Lower lobe of right lung (tissue), 2 donors: ENCODE measurements at regions not wholly inside any gene's neighbourhood (a gene's known extent, or its start where the extent isn't known, plus 50 kb on each side); places are given as distances from the start of the nearest gene placed in this dataset.

Source experiments
- ATAC-seq, 2 donors: fragments of 200-7000 bp; cut with Tn5 transposase; one replicate each; pipeline ENCODE4 v1.9.1; 2020 to 2022; ENCODE audit warnings: mild to moderate bottlenecking in 2 of 2, moderate library complexity in 2 of 2
- DNase-seq: peaks from one replicate; pipeline ENCODE4 v3.0.0-alpha.2; 2020
- H3K27ac ChIP-seq: fragments of 200-600 bp; one replicate; pipeline ENCODE4 v1.8.0; 2022
- H3K27me3 ChIP-seq: fragments of 200-600 bp; one replicate; pipeline ENCODE4 v1.8.0; 2022; ENCODE audit warnings: low read depth
- H3K36me3 ChIP-seq: fragments of 200-600 bp; one replicate; pipeline ENCODE4 v1.8.0; 2022; ENCODE audit warnings: mild to moderate bottlenecking
- H3K4me1 ChIP-seq: fragments of 200-600 bp; one replicate; pipeline ENCODE4 v1.8.0; 2022
- H3K4me3 ChIP-seq: fragments of 200-600 bp; one replicate; pipeline ENCODE4 v1.8.0; 2022; ENCODE audit warnings: mild to moderate bottlenecking
- H3K9me3 ChIP-seq: fragments of 200-600 bp; one replicate; pipeline ENCODE4 v1.8.0; 2022
- intact Hi-C: fragments of 100-400 bp; cut with DNase I; formaldehyde crosslinking; loops from one replicate; pipeline ENCODE4 v1.11.0; 2022
- TF ChIP-seq, protein P1 (sequence below): fragments of 200-600 bp; IDR thresholded peaks from one replicate; pipeline ENCODE4 v1.8.0; 2022; ENCODE audit warnings: antibody characterized with exemption, mild to moderate bottlenecking
- donor health status: DM: no; HTN: yes; CAD: no; lungs with severe emphysema.

- intact Hi-C loops, result no loop called here
- no peaks in the 10 kb centered on the region for H3K9me3 ChIP-seq
Observed at GRCh38 chr2:118509319-118510004, 338.0 kb downstream of the EN1 start.

GRCh38 chr2:118508282-118508681 lies 339.2 kb downstream of the EN1 start:
- Histone ChIP-seq H3K4me1 (no peaks in the 10 kb centered on the region), H3K36me3 (no peaks in the 10 kb centered on the region), H3K27me3 (no peaks in the 10 kb centered on the region), H3K27ac (no peak overlapping the region), H3K4me3 (no peak overlapping the region), H3K9me3 (no peaks in the 10 kb centered on the region)
- DNase-seq, result no peak
- TF ChIP-seq, protein P1, sequence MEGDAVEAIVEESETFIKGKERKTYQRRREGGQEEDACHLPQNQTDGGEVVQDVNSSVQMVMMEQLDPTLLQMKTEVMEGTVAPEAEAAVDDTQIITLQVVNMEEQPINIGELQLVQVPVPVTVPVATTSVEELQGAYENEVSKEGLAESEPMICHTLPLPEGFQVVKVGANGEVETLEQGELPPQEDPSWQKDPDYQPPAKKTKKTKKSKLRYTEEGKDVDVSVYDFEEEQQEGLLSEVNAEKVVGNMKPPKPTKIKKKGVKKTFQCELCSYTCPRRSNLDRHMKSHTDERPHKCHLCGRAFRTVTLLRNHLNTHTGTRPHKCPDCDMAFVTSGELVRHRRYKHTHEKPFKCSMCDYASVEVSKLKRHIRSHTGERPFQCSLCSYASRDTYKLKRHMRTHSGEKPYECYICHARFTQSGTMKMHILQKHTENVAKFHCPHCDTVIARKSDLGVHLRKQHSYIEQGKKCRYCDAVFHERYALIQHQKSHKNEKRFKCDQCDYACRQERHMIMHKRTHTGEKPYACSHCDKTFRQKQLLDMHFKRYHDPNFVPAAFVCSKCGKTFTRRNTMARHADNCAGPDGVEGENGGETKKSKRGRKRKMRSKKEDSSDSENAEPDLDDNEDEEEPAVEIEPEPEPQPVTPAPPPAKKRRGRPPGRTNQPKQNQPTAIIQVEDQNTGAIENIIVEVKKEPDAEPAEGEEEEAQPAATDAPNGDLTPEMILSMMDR, result no peak
- intact Hi-C loops, result no loop called here
- no peak for ATAC-seq

More at GRCh38 chr2:118509319-118510004, 338.0 kb downstream of the EN1 start:
- Histone ChIP-seq H3K4me1 (no peaks in the 10 kb centered on the region), H3K27me3 (no peaks in the 10 kb centered on the region), H3K4me3 (no peak overlapping the region), H3K27ac (no peak overlapping the region), H3K36me3 (no peaks in the 10 kb centered on the region)
- TF ChIP-seq, protein P1, result no peak
- no peak for DNase-seq
- ATAC-seq, result no peak

DNA sequence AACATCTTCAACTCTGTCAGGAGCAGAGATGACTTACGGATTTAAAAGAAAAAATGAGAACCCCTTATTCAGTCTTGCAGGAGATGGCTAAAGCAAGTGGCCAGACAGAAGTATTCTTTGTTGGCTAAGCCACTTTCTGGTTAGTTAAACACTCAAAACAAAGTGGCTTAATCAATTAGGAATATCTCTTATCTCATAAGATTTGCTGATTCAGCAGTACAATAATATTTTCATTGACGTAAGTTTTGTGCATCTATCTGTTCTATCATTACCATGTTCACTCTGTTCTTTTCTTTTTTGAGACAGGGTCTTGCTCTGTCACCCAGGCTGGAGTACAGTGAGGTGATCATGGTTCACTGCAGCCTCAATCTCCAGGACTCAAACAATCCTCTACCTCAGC lies 342.0 kb downstream of the EN1 start:
- no peak for ATAC-seq
- TF ChIP-seq, protein P1, result no peak

DNA sequence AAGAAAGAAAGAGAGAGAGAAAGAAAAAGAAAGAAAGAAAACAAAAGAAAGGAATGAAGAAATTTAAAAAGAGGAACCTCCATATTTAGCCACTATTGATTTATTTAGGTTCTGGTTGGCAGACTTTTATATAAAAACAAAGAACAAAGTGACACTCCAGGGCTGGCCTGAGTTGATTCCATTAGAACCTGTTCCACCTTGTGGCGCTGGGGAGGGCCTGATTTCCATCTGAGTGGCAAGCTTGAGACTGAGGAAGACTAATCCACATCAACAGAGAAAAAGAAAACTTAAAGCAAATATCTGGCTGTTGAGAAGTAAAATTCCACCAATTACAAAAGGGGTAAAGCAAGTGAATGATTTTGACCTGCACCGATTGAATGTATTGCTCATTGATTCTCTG lies 345.3 kb downstream of the EN1 start:
- Histone ChIP-seq H3K36me3 (no peaks in the 10 kb centered on the region), H3K27ac (no peak overlapping the region), H3K9me3 (no peaks in the 10 kb centered on the region), H3K27me3 (peaks cover 6% of the 10 kb centered on the region), H3K4me1 (no peaks in the 10 kb centered on the region), H3K4me3 (no peak overlapping the region)
- intact Hi-C loops, result no loop called here
- DNase-seq (no peak), ATAC-seq (no peak)
- TF ChIP-seq, protein P1, result no peak

More for the DNA sequence above, 342.0 kb downstream of the EN1 start:
- Histone ChIP-seq H3K4me3 (no peak overlapping the region), H3K9me3 (no peaks in the 10 kb centered on the region), H3K4me1 (no peaks in the 10 kb centered on the region), H3K27ac (no peak overlapping the region), H3K36me3 (no peaks in the 10 kb centered on the region), H3K27me3 (no peaks in the 10 kb centered on the region)
- DNase-seq, result no peak
- intact Hi-C loops, result no loop called here

DNA sequence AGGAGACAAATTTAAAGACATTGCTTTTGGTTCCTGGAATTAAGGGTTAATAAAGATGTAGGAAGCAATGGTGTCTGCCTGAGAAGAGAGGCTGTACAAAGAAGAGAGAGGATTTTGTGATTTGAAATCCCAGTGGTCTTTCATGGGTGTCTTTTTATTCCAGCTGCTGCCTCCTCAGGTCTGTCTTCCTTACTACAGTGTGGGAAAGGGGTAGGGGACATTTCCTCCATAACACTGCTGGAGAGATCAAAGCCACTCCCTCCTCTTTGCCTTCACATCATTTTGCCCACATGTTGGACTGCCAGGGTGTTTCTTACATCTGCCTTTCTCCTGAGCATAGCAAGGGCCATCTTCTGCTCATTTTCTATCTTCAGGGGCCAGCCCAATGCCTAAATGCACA lies 348.5 kb downstream of the EN1 start:
- H3K27ac ChIP-seq, result no peak overlapping the region
- no peaks in the 10 kb centered on the region for H3K4me1 ChIP-seq
- intact Hi-C loops, result no loop called here
- TF ChIP-seq, protein P1, result no peak
- ATAC-seq, result no peak
- peaks cover 6% of the 10 kb centered on the region for H3K27me3 ChIP-seq
- no peaks in the 10 kb centered on the region for H3K9me3 ChIP-seq
- H3K36me3 ChIP-seq, result no peaks in the 10 kb centered on the region
- no peak overlapping the region for H3K4me3 ChIP-seq
- no peak for DNase-seq
